ENCODE measurements at regions not wholly inside any gene's neighbourhood (a gene's known extent, or its start where the extent isn't known, plus 50 kb on each side); places are given as distances from the start of the nearest gene placed in this dataset.

DNA sequence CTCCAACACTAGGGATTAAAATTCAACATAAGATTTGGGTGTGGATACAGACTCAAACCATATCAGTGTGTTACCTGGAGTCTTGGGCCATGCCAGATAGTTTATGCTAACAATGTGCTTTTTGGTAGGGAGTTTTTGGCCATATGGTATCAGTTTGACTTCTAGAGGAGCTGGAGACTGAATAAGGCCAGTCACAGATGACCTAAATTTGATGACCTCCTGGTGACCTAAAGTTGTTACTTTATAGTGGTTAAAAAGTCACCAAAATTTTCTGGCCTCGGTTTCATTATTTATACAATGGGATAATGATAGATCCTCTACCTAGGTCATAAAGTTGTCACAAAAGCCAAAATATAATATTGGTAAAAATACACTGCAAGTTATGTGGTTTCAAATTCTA lies 877.1 kb downstream of the RAPGEF2 start (continued):
- TF ChIP-seq, protein P1, sequence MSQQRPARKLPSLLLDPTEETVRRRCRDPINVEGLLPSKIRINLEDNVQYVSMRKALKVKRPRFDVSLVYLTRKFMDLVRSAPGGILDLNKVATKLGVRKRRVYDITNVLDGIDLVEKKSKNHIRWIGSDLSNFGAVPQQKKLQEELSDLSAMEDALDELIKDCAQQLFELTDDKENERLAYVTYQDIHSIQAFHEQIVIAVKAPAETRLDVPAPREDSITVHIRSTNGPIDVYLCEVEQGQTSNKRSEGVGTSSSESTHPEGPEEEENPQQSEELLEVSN (IDR thresholded peaks at IDR 0.05; ENCODE audit: borderline replicate concordance, low read depth), result no peak

DNA sequence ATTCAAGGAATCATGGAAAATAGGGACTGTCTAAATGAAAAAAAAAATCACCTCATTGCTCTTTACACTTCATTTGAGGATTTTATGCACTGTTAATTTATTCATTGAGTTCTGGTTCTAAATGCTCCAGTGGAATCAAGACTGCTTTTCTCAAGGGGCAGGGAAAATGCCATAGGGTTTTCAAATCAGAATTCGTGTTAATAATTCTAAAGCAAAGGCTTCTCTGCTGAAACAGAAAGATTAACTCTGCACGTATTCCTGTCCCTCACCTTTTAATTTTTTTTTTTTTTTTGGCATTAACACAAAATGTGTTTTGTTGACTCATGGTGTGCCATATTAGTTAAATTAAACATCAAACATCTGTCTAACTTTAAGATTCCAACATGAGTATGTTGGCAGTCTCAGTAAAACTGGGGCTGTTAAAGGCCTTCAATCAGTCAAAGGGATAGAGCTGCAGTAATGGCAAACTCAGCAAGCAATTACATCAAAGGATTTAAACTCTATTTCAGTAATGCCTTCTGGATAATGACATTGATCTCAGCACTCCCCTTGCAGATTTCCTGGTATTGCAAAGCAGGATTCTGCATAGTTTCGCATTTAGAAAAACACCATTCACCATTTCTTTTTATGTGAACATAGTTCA lies 878.1 kb downstream of the RAPGEF2 start:
- ATAC-seq (no peak), DNase-seq (ENCODE audit: low read depth in 1 of 2, low spot score in 1 of 2) (no peak), FAIRE-seq (no peak)
- Histone ChIP-seq H3K4me3 (no peak overlapping the region), H3K27ac (no peak overlapping the region), H3K4me2 (no peak overlapping the region), H3K4me1 (no peaks in the 10 kb centered on the region), H3K9me3 (no peaks in the 10 kb centered on the region)
- ChIA-PET CTCF (no interaction called here), POLR2A (no interaction called here)
- TF ChIP-seq CHD2 (IDR thresholded peaks at IDR 0.05; ENCODE audit: low read length, partially characterized antibody) (no peak), SMC3 (IDR thresholded peaks at IDR 0.05) (no peak), NPAS2 (CRISPR knock-in tag; IDR thresholded peaks at IDR 0.05; ENCODE audit: borderline replicate concordance) (no peak), CBX8 (IDR thresholded peaks at IDR 0.05) (no peak)
- 61% methylated on average over 3 of the region's 3 CpGs for whole genome bisulfite sequencing (ENCODE audit: missing lambda C conversion rate)

DNA sequence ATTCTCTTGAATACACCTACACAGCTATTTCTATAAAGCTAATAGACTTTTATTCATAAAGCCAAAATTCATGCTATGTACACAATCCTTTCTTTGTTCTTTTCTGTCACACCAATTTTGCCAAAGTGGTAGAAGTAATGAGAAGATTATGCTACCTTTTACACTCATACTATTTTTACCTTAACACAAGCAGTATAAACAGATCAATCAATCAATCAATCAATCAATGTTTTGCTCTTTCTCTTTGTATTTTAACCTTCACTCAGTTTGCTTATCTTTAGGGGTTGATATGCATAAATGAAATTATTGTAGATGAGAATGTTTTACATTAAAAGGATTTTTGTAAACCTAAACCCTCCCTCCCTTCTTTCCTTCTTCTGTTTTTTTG lies 878.6 kb downstream of the RAPGEF2 start:
- no peaks in the 10 kb centered on the region for H3K9me3 ChIP-seq
- CTCF ChIA-PET, result no interaction called here
- no peak for FAIRE-seq
- TF ChIP-seq POLR2A (IDR thresholded peaks at IDR 0.05; ENCODE audit: low read length) (no peak), RARB (CRISPR knock-in tag; IDR thresholded peaks at IDR 0.05) (no peak), HEYL (CRISPR knock-in tag; IDR thresholded peaks at IDR 0.05) (no peak), CHD4 (IDR thresholded peaks at IDR 0.05; ENCODE audit: borderline replicate concordance) (no peak)
- no peak overlapping the region for H3K4me3 ChIP-seq
- POLR2A ChIA-PET, result no interaction called here
- no peak for DNase-seq (ENCODE audit: low read depth in 1 of 2, low spot score in 1 of 2)
- H3K4me1 ChIP-seq, result no peaks in the 10 kb centered on the region
- no peak for ATAC-seq
- no peak overlapping the region for H3K4me2 ChIP-seq
- H3K27ac ChIP-seq, result no peak overlapping the region

DNA sequence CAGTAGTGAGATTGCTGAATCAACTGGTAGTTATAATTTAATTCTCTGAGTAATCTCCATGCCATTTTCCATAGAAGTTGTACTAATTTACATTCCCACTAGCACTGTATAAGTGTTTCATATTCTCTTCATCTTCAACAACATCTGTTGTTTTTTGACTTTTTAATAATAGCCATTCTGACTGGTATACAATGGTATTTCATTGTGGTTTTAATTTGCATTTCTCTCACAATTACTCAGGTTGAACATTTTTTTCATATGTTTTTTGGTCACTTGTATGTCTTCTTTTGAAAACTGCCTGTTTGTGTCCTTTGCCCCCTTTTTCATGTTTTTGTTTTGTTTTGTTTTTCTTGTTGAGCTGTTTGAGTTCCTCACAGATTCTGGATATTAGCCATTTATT lies 880.2 kb downstream of the RAPGEF2 start:
- ATAC-seq, result no peak
- POLR2A ChIA-PET, result no interaction called here
- Histone ChIP-seq H3K4me3 (no peak overlapping the region), H3K27ac (no peak overlapping the region), H3K9me3 (no peaks in the 10 kb centered on the region), H3K4me2 (no peak overlapping the region), H3K4me1 (no peaks in the 10 kb centered on the region)
- no peak for FAIRE-seq
- CTCF ChIA-PET, result no interaction called here
- no peak for TF ChIP-seq EHMT2 (IDR thresholded peaks at IDR 0.05; ENCODE audit: low read depth)
- no peak for TF ChIP-seq EP300 (IDR thresholded peaks at IDR 0.05)
- TF ChIP-seq NR3C1 (IDR thresholded peaks at IDR 0.05), result no peak
- TF ChIP-seq HEYL (CRISPR knock-in tag; IDR thresholded peaks at IDR 0.05), result no peak
- no peak for TF ChIP-seq POLR2AphosphoS2 (conservative IDR thresholded peaks at IDR 0.05; ENCODE audit: low read length)
- no peak for TF ChIP-seq PHF8 (IDR thresholded peaks at IDR 0.05; ENCODE audit: borderline replicate concordance, low read depth)
- no peak for DNase-seq (ENCODE audit: low read depth in 1 of 2, low spot score in 1 of 2)

DNA sequence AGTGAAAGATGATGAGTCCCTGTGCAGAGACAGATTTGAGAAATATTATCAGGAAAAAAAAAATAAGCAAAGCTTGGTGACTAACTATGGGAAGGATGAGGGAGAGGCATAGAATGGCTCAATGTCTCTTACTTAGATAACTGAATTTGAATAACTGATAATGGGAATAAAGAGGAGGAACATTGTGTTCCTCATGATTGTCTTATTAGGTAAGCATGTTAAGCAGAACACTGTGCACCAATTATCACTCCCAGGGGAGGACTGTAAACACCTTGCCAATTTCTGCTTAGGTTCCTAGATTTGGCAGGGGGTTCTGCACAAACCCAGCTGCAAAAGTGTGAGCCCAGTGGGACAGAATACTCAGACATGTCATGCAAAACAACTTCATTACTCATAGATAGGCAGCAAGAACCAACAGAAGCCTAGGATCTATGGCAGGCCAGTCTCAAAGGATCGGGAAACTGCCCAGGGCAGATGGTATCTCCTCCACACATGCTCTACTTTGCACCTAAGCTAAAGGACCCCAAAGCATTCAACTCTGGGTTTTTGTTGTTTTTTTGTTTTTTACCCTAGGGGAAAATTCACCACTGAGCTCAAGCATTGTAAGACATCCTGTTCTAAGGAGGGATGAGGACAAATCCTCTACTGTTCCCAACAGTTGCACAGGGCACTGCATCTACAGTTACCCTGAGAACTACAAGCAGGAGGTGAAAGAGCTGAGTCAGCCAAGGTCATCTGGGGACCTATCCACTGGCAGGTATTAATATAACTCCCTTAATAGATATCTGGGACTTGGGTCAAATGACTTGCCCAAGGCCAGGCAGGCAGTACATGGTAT lies 907.0 kb downstream of the RAPGEF2 start:
- no peaks in the 10 kb centered on the region for H3K4me1 ChIP-seq
- whole genome bisulfite sequencing (ENCODE audit: missing lambda C conversion rate), result 0% methylated on average over 1 of the region's 1 CpG
- no peak overlapping the region for H3K27ac ChIP-seq
- FAIRE-seq, result no peak
- POLR2A ChIA-PET, result no interaction called here
- TF ChIP-seq, protein P2, sequence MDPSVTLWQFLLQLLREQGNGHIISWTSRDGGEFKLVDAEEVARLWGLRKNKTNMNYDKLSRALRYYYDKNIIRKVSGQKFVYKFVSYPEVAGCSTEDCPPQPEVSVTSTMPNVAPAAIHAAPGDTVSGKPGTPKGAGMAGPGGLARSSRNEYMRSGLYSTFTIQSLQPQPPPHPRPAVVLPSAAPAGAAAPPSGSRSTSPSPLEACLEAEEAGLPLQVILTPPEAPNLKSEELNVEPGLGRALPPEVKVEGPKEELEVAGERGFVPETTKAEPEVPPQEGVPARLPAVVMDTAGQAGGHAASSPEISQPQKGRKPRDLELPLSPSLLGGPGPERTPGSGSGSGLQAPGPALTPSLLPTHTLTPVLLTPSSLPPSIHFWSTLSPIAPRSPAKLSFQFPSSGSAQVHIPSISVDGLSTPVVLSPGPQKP (IDR thresholded peaks at IDR 0.05; ENCODE audit: low read depth, low read length), result no peak
- no peak for TF ChIP-seq RNF2 (IDR thresholded peaks at IDR 0.05; ENCODE audit: borderline replicate concordance, low read depth)
- TF ChIP-seq CEBPB (IDR thresholded peaks at IDR 0.05), result no peak
- no peak for TF ChIP-seq FOXS1 (CRISPR knock-in tag; IDR thresholded peaks at IDR 0.05)
- no peak for TF ChIP-seq PHF8 (IDR thresholded peaks at IDR 0.05; ENCODE audit: borderline replicate concordance, low read depth)
- TF ChIP-seq MAFK (IDR thresholded peaks at IDR 0.05; ENCODE audit: partially characterized antibody), result no peak
- no peak for TF ChIP-seq BHLHE40 (IDR thresholded peaks at IDR 0.05; ENCODE audit: low read depth, low read length)
- no peak for TF ChIP-seq ZC3H11A (IDR thresholded peaks at IDR 0.05)
- TF ChIP-seq NPAS2 (CRISPR knock-in tag; IDR thresholded peaks at IDR 0.05; ENCODE audit: borderline replicate concordance), result no peak
- no peak for TF ChIP-seq RARB (CRISPR knock-in tag; IDR thresholded peaks at IDR 0.05)
- TF ChIP-seq EHF (CRISPR knock-in tag; IDR thresholded peaks at IDR 0.05), result no peak
- no peak for TF ChIP-seq CHD4 (IDR thresholded peaks at IDR 0.05; ENCODE audit: borderline replicate concordance)
- no peak for TF ChIP-seq SMC3 (IDR thresholded peaks at IDR 0.05)
- CTCF ChIA-PET, result interaction anchor here (1.2 kb wide), 1 partner anchor 17 kb away, joined by 3 read pairs; no protein-coding TSS in a partner anchor
- ATAC-seq, result no peak
- no peak overlapping the region for H3K4me2 ChIP-seq
- no peak for DNase-seq (ENCODE audit: low read depth in 1 of 2, low spot score in 1 of 2)
- no peaks in the 10 kb centered on the region for H3K9me3 ChIP-seq
- H3K4me3 ChIP-seq, result no peak overlapping the region
